AG09309 (cell line): ENCODE measurements at regions not wholly inside any gene's neighbourhood (a gene's known extent, or its start where the extent isn't known, plus 50 kb on each side); places are given as distances from the start of the nearest gene placed in this dataset.

Experiments
- DNase-seq: peaks from one replicate; pipeline ENCODE4 v3.0.0-alpha.2; 2010; ENCODE audit warnings: low read depth
- H3K4me3 ChIP-seq: 2 replicates; pipeline ENCODE4 v1.5.1; 2011; ENCODE audit warnings: mild to moderate bottlenecking, low read depth, low read length, moderate library complexity; ENCODE audit not compliant: control insufficient read depth
- CTCF ChIP-seq: IDR thresholded peaks from 2 replicates; pipeline ENCODE4 v1.5.1; 2011; ENCODE audit warnings: mild to moderate bottlenecking, low read depth, low read length, inconsistent platforms; ENCODE audit not compliant: insufficient read depth, control insufficient read depth; ENCODE audit errors: missing control alignments

- no peak for DNase-seq
- TF ChIP-seq CTCF: no peak
- H3K4me3 ChIP-seq: no peak overlapping the region
These were observed 461.5 kb upstream of the MKI67 start for GRCh38 chr10:128587689-128588088.

- TF ChIP-seq CTCF: no peak
- no peak overlapping the region for H3K4me3 ChIP-seq
- no peak for DNase-seq
These were observed 462.2 kb upstream of the MKI67 start for GRCh38 chr10:128588402-128588801.

GRCh38 chr10:128594688-128595087, 468.5 kb upstream of the MKI67 start:
- DNase-seq: no peak
- no peak overlapping the region for H3K4me3 ChIP-seq
- no peak for TF ChIP-seq CTCF

- H3K4me3 ChIP-seq: no peak overlapping the region
- no peak for TF ChIP-seq CTCF
- DNase-seq: no peak
These were observed 470.7 kb upstream of the MKI67 start for GRCh38 chr10:128596906-128597305.

GRCh38 chr10:128599030-128599429, 472.8 kb upstream of the MKI67 start:
- no peak for TF ChIP-seq CTCF
- no peak for DNase-seq

GRCh38 chr10:128599538-128599937, 473.3 kb upstream of the MKI67 start:
- TF ChIP-seq CTCF: no peak

More at GRCh38 chr10:128599030-128599429, 472.8 kb upstream of the MKI67 start:
- H3K4me3 ChIP-seq: no peak overlapping the region

GRCh38 chr10:128602183-128602582, 476.0 kb upstream of the MKI67 start:
- no peak for TF ChIP-seq CTCF
- no peak overlapping the region for H3K4me3 ChIP-seq
- DNase-seq: no peak

More at GRCh38 chr10:128599538-128599937, 473.3 kb upstream of the MKI67 start:
- DNase-seq: no peak
- no peak overlapping the region for H3K4me3 ChIP-seq
